ENCODE measurements at regions not wholly inside any gene's neighbourhood (a gene's known extent, or its start where the extent isn't known, plus 50 kb on each side); places are given as distances from the start of the nearest gene placed in this dataset.

GRCh38 chr3:137349557-137350348, 392.0 kb downstream of the IL20RB start:
- TF ChIP-seq ZNF302 (CRISPR knock-in tag; IDR thresholded peaks at IDR 0.05) (no peak), MAX (IDR thresholded peaks at IDR 0.05) (no peak), EHMT2 (IDR thresholded peaks at IDR 0.05; ENCODE audit: low read depth) (no peak)

All from A549 (cell line).